T follicular helper cell (primary cell): ENCODE measurements at regions not wholly inside any gene's neighbourhood (a gene's known extent, or its start where the extent isn't known, plus 50 kb on each side); places are given as distances from the start of the nearest gene placed in this dataset.
"Not testable (repeated sequence)": the region's sequence is repeated elsewhere in the genome, so short reads cannot be mapped to it uniquely, and the experiment has no call there.

ENCODE experiments used
- DNase-seq: peaks from one replicate; pipeline ENCODE4 v3.0.0-alpha.2; 2020; ENCODE audit warnings: low read depth

- no peak for DNase-seq
Measured at GRCh38 chr22:23500508-23501260, 79.4 kb downstream of the IGLL1 start.

GRCh38 chr22:23499845-23500500 lies 80.1 kb downstream of the IGLL1 start:
- DNase-seq = no peak

GRCh38 chr22:23498811-23499798 lies 81.0 kb downstream of the IGLL1 start:
- DNase-seq = no peak

- DNase-seq = not testable (repeated sequence)
Measured at GRCh38 chr22:23497889-23498288, 82.2 kb downstream of the IGLL1 start.

- DNase-seq = no peak
Measured at GRCh38 chr22:23497016-23497885, 82.8 kb downstream of the IGLL1 start.

- DNase-seq = no peak
Measured at GRCh38 chr22:23496445-23496833, 83.7 kb downstream of the IGLL1 start.

- DNase-seq = no peak
Measured at GRCh38 chr22:23495614-23496444, 84.3 kb downstream of the IGLL1 start.

- DNase-seq = no peak
Measured at GRCh38 chr22:23494930-23495266, 85.2 kb downstream of the IGLL1 start.

- DNase-seq = no peak
Measured at GRCh38 chr22:23485490-23485889, 94.6 kb downstream of the IGLL1 start.

- DNase-seq = no peak
Measured at GRCh38 chr22:23484651-23485050, 95.4 kb downstream of the IGLL1 start.

- no peak for DNase-seq
Measured at GRCh38 chr22:23481369-23481768, 98.7 kb downstream of the IGLL1 start.

GRCh38 chr22:23478175-23478574 lies 101.9 kb downstream of the IGLL1 start:
- no peak for DNase-seq

- not testable (repeated sequence) for DNase-seq
Measured at GRCh38 chr22:23474531-23474930, 105.6 kb downstream of the IGLL1 start.

GRCh38 chr22:23473901-23474300 lies 106.2 kb downstream of the IGLL1 start:
- no peak for DNase-seq

- not testable (repeated sequence) for DNase-seq
Measured at GRCh38 chr22:23472376-23472775, 107.7 kb downstream of the IGLL1 start.

GRCh38 chr22:23471698-23472097 lies 108.4 kb downstream of the IGLL1 start:
- no peak for DNase-seq

- no peak for DNase-seq
Measured at GRCh38 chr22:23470811-23471389, 109.2 kb downstream of the IGLL1 start.

GRCh38 chr22:23467721-23468294 lies 112.3 kb downstream of the IGLL1 start:
- no peak for DNase-seq

GRCh38 chr22:23466351-23466750 lies 113.7 kb downstream of the IGLL1 start:
- DNase-seq = no peak

- not testable (repeated sequence) for DNase-seq
Measured at GRCh38 chr22:23464796-23465195, 115.3 kb downstream of the IGLL1 start.
